Uterus (tissue), 2 donors: ENCODE measurements at regions not wholly inside any gene's neighbourhood (a gene's known extent, or its start where the extent isn't known, plus 50 kb on each side); places are given as distances from the start of the nearest gene placed in this dataset.

ENCODE experiments used
- POLR2A ChIP-seq, 2 donors: fragments of 450-650 bp; IDR thresholded peaks; one replicate each; pipeline ENCODE4 v1.6.1; 2016; ENCODE audit warnings: antibody characterized with exemption in 2 of 2, mild to moderate bottlenecking in 1 of 2, moderate library complexity in 1 of 2
- TF ChIP-seq, protein P1 (sequence below), 4 experiments: fragments of 200-600 bp in 2 of 4; fragments of 450-650 bp in 2 of 4; sonication (generic) in 2 of 4; IDR thresholded peaks; one replicate each; pipeline ENCODE4 v1.5.1; 2016 to 2019; ENCODE audit warnings: antibody characterized with exemption in 4 of 4, mild to moderate bottlenecking in 2 of 4, moderate library complexity in 1 of 4

DNA sequence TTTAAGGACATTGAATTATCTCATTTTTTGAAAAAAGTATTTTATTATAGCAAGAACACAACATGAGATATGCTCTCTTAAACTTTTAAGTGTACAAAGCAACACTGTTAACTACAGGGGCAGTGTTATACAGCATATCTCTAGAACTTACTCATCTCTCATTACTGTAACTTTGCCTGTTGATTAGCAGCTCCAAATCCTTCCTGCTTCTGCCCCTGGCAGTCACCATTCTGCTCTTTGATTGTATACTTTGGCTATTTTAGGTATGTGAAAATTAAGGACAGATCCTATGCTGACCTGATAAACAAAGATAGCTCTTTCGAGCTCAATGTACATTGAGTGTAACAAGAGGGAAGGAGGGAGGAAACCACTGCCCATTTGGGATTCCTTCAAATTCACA is 1349.8 kb upstream of the GJE1 start:
- TF ChIP-seq POLR2A (IDR thresholded peaks at IDR 0.05) = no peak
- TF ChIP-seq, protein P1, sequence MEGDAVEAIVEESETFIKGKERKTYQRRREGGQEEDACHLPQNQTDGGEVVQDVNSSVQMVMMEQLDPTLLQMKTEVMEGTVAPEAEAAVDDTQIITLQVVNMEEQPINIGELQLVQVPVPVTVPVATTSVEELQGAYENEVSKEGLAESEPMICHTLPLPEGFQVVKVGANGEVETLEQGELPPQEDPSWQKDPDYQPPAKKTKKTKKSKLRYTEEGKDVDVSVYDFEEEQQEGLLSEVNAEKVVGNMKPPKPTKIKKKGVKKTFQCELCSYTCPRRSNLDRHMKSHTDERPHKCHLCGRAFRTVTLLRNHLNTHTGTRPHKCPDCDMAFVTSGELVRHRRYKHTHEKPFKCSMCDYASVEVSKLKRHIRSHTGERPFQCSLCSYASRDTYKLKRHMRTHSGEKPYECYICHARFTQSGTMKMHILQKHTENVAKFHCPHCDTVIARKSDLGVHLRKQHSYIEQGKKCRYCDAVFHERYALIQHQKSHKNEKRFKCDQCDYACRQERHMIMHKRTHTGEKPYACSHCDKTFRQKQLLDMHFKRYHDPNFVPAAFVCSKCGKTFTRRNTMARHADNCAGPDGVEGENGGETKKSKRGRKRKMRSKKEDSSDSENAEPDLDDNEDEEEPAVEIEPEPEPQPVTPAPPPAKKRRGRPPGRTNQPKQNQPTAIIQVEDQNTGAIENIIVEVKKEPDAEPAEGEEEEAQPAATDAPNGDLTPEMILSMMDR (IDR thresholded peaks at IDR 0.05) = no peak
